Naive thymus-derived CD4-positive, alpha-beta T cell (primary cell): ENCODE measurements at regions not wholly inside any gene's neighbourhood (a gene's known extent, or its start where the extent isn't known, plus 50 kb on each side); places are given as distances from the start of the nearest gene placed in this dataset.
"Not testable (repeated sequence)": the region's sequence is repeated elsewhere in the genome, so short reads cannot be mapped to it uniquely, and the experiment has no call there.

ENCODE experiments used
- ATAC-seq: fragments of 150-1000 bp; cut with Tn5 transposase; 2 replicates; pipeline ENCODE4 v1.10.0; 2021; ENCODE audit warnings: mild to moderate bottlenecking, moderate library complexity
- CTCF ChIA-PET: fragments of 350-600 bp; sonication (Branson Sonifier 250); formaldehyde crosslinking; loops from one replicate; lab custom pipeline; 2021; ENCODE audit warnings: antibody characterized with exemption; lab: Charles Lee
- POLR2A ChIA-PET: fragments of 350-600 bp; sonication (Branson Sonifier 250); formaldehyde crosslinking; loops from one replicate; lab custom pipeline; 2021; ENCODE audit warnings: antibody characterized with exemption, inconsistent platforms; lab: Charles Lee
- DNase-seq, 9 donors: peaks; one replicate each; pipeline versions ENCODE4 v3.0.0 to v3.0.0-alpha.2; 2020 to 2022; ENCODE audit warnings: mixed read lengths in 1 of 9
- H3K27ac ChIP-seq: one replicate; pipeline ENCODE4 v1.7.0; 2013; ENCODE audit warnings: mild to moderate bottlenecking, low read depth, low read length, moderate library complexity
- H3K27me3 ChIP-seq, 2 donors: one replicate each; pipeline ENCODE4 v1.7.0; 2013; ENCODE audit warnings: low read length in 2 of 2, mild to moderate bottlenecking in 2 of 2, moderate library complexity in 2 of 2; ENCODE audit not compliant: control insufficient read depth in 2 of 2, insufficient read depth in 2 of 2
- H3K36me3 ChIP-seq, 3 experiments: 1 replicate in 2 of 3; 2 replicates in 1 of 3; pipeline ENCODE4 v1.7.0; 2013; ENCODE audit warnings: low read length in 3 of 3, mild to moderate bottlenecking in 3 of 3, moderate library complexity in 1 of 3; ENCODE audit not compliant: insufficient read depth in 3 of 3, control insufficient read depth in 2 of 3
- H3K4me1 ChIP-seq, 2 donors: one replicate each; pipeline ENCODE4 v1.7.0; 2013; ENCODE audit warnings: low read length in 2 of 2, mild to moderate bottlenecking in 2 of 2, moderate library complexity in 1 of 2; ENCODE audit not compliant: control insufficient read depth in 2 of 2, insufficient read depth in 2 of 2
- H3K4me3 ChIP-seq: 2 replicates; pipeline ENCODE4 v1.7.0; 2013; ENCODE audit warnings: mild to moderate bottlenecking, low read length
- H3K9me3 ChIP-seq, 3 experiments: 1 replicate in 2 of 3; 2 replicates in 1 of 3; pipeline ENCODE4 v1.7.0; 2013; ENCODE audit warnings: low read length in 3 of 3; ENCODE audit not compliant: control insufficient read depth in 2 of 3
- H3K27ac Mint-ChIP-seq, 9 donors: one replicate each; pipeline ENCODE4 v1.8.0; 2020 to 2022; ENCODE audit warnings: mixed read lengths in 9 of 9, mild to moderate bottlenecking in 8 of 9, moderate library complexity in 5 of 9, inconsistent platforms in 2 of 9
- H3K27me3 Mint-ChIP-seq, 5 donors: one replicate each; pipeline ENCODE4 v1.8.0; 2021 to 2022; ENCODE audit warnings: mixed read lengths in 5 of 5, mild to moderate bottlenecking in 1 of 5
- H3K36me3 Mint-ChIP-seq, 5 donors: one replicate each; pipeline ENCODE4 v1.8.0; 2020 to 2022; ENCODE audit warnings: mixed read lengths in 5 of 5, mild to moderate bottlenecking in 3 of 5, inconsistent platforms in 1 of 5
- H3K4me1 Mint-ChIP-seq, 7 donors: one replicate each; pipeline ENCODE4 v1.8.0; 2020 to 2022; ENCODE audit warnings: mixed read lengths in 7 of 7, mild to moderate bottlenecking in 3 of 7, inconsistent platforms in 1 of 7
- H3K4me3 Mint-ChIP-seq, 10 donors: one replicate each; pipeline ENCODE4 v1.8.0; 2020 to 2022; ENCODE audit warnings: mild to moderate bottlenecking in 10 of 10, mixed read lengths in 10 of 10, moderate library complexity in 6 of 10, inconsistent platforms in 2 of 10
- H3K9me3 Mint-ChIP-seq, 11 donors: one replicate each; pipeline ENCODE4 v1.8.0; 2020 to 2022; ENCODE audit warnings: mixed read lengths in 11 of 11, mild to moderate bottlenecking in 4 of 11, inconsistent platforms in 1 of 11, moderate library complexity in 1 of 11
- intact Hi-C, 2 donors: fragments of 100-400 bp; cut with micrococcal nuclease; formaldehyde crosslinking; loops; one replicate each; pipeline ENCODE4 v1.15.1; 2023

- Mint-ChIP-seq H3K4me1 (peaks cover 0 to 28% (median 4%) of the 10 kb centered on the region in 7 donors), H3K36me3 (peaks cover 0 to 13% (median 5%) of the 10 kb centered on the region in 5 donors), H3K9me3 (peaks cover 0 to 12% (median 5%) of the 10 kb centered on the region in 11 donors)
- intact Hi-C loops, H3K27me3 ChIP-seq, H3K4me3 Mint-ChIP-seq, POLR2A ChIA-PET, H3K27me3 Mint-ChIP-seq, H3K27ac Mint-ChIP-seq, DNase-seq, H3K4me3 ChIP-seq, H3K36me3 ChIP-seq, H3K4me1 ChIP-seq, H3K27ac ChIP-seq, CTCF ChIA-PET, H3K9me3 ChIP-seq, ATAC-seq: not testable (repeated sequence)
Observed at GRCh38 chr2:8610775-8611174, 71.1 kb upstream of the ID2 start.

GRCh38 chr2:8611246-8611645, 70.6 kb upstream of the ID2 start:
- no peaks in the 10 kb centered on the region for H3K4me1 ChIP-seq
- intact Hi-C loops: no loop called here
- H3K9me3 ChIP-seq: no peaks in the 10 kb centered on the region
- H3K36me3 ChIP-seq: no peaks in the 10 kb centered on the region
- peaks cover 0 to 13% (median 5%) of the 10 kb centered on the region in 5 donors for H3K36me3 Mint-ChIP-seq
- peaks cover 0 to 10% (median 0%) of the 10 kb centered on the region in 5 donors for H3K27me3 Mint-ChIP-seq
- ATAC-seq: no peak
- CTCF ChIA-PET: no interaction called here
- no peak for DNase-seq
- no peak overlapping the region for H3K4me3 Mint-ChIP-seq
- H3K27me3 ChIP-seq: no peaks in the 10 kb centered on the region
- peaks cover 0 to 12% (median 5%) of the 10 kb centered on the region in 11 donors for H3K9me3 Mint-ChIP-seq
- POLR2A ChIA-PET: no interaction called here
- H3K4me1 Mint-ChIP-seq: peaks cover 0 to 26% (median 4%) of the 10 kb centered on the region in 7 donors
- H3K4me3 ChIP-seq: no peak overlapping the region
- H3K27ac ChIP-seq: no peak overlapping the region
- H3K27ac Mint-ChIP-seq: no peak overlapping the region

GRCh38 chr2:8611700-8612099, 70.2 kb upstream of the ID2 start:
- intact Hi-C loops: no loop called here
- ChIA-PET POLR2A (no interaction called here), CTCF (no interaction called here)
- peaks cover 0 to 13% (median 5%) of the 10 kb centered on the region in 5 donors for H3K36me3 Mint-ChIP-seq
- peaks cover 0 to 12% (median 5%) of the 10 kb centered on the region in 11 donors for H3K9me3 Mint-ChIP-seq
- Histone ChIP-seq H3K4me3 (no peak overlapping the region), H3K27me3 (no peaks in the 10 kb centered on the region), H3K36me3 (no peaks in the 10 kb centered on the region), H3K27ac (no peak overlapping the region), H3K9me3 (no peaks in the 10 kb centered on the region), H3K4me1 (no peaks in the 10 kb centered on the region)
- peaks cover 0 to 26% (median 4%) of the 10 kb centered on the region in 7 donors for H3K4me1 Mint-ChIP-seq
- H3K27ac Mint-ChIP-seq: no peak overlapping the region
- H3K4me3 Mint-ChIP-seq: no peak overlapping the region
- ATAC-seq (no peak), DNase-seq (no peak)
- H3K27me3 Mint-ChIP-seq: peaks cover 0 to 12% (median 0%) of the 10 kb centered on the region in 5 donors

GRCh38 chr2:8612734-8613179, 69.1 kb upstream of the ID2 start:
- no peak for ATAC-seq
- H3K27ac ChIP-seq: no peak overlapping the region
- Mint-ChIP-seq H3K27me3 (peaks cover 0 to 12% (median 0%) of the 10 kb centered on the region in 5 donors), H3K4me1 (peaks cover 0 to 17% (median 4%) of the 10 kb centered on the region in 7 donors), H3K9me3 (peaks cover 0 to 12% (median 5%) of the 10 kb centered on the region in 11 donors), H3K27ac (no peak overlapping the region), H3K36me3 (peaks cover 0 to 13% (median 5%) of the 10 kb centered on the region in 5 donors), H3K4me3 (no peak overlapping the region)
- POLR2A ChIA-PET: no interaction called here
- CTCF ChIA-PET: no interaction called here
- intact Hi-C loops: no loop called here
- H3K4me3 ChIP-seq: no peak overlapping the region
- DNase-seq: no peak
- H3K27me3 ChIP-seq: no peaks in the 10 kb centered on the region
- H3K36me3 ChIP-seq: no peaks in the 10 kb centered on the region
- H3K9me3 ChIP-seq: no peaks in the 10 kb centered on the region
- no peaks in the 10 kb centered on the region for H3K4me1 ChIP-seq

- H3K4me3 Mint-ChIP-seq, POLR2A ChIA-PET, intact Hi-C loops: not testable (repeated sequence)
Observed at GRCh38 chr2:8613207-8613999, 68.5 kb upstream of the ID2 start.

GRCh38 chr2:8614646-8615045, 67.2 kb upstream of the ID2 start:
- no peak overlapping the region for H3K27ac ChIP-seq
- no peak overlapping the region for H3K4me3 ChIP-seq
- H3K9me3 ChIP-seq: no peaks in the 10 kb centered on the region
- Mint-ChIP-seq H3K36me3 (peaks cover 0 to 13% (median 0%) of the 10 kb centered on the region in 5 donors), H3K9me3 (peaks cover 0 to 12% (median 5%) of the 10 kb centered on the region in 11 donors), H3K27ac (no peak overlapping the region), H3K4me3 (no peak overlapping the region), H3K4me1 (peaks cover 0 to 4% (median 4%) of the 10 kb centered on the region in 7 donors), H3K27me3 (peaks cover 0 to 20% (median 0%) of the 10 kb centered on the region in 5 donors)
- H3K4me1 ChIP-seq: no peaks in the 10 kb centered on the region
- no peaks in the 10 kb centered on the region for H3K36me3 ChIP-seq
- H3K27me3 ChIP-seq: no peaks in the 10 kb centered on the region
- intact Hi-C loops: no loop called here
- no peak for ATAC-seq
- no peak for DNase-seq
- ChIA-PET CTCF (no interaction called here), POLR2A (no interaction called here)

More at GRCh38 chr2:8613207-8613999, 68.5 kb upstream of the ID2 start:
- H3K9me3 ChIP-seq, H3K4me3 ChIP-seq, H3K27ac Mint-ChIP-seq, DNase-seq, ATAC-seq, H3K4me1 ChIP-seq, H3K27me3 ChIP-seq, H3K36me3 ChIP-seq, H3K27ac ChIP-seq: not testable (repeated sequence)
- Mint-ChIP-seq H3K9me3 (peaks cover 0 to 12% (median 5%) of the 10 kb centered on the region in 11 donors), H3K36me3 (peaks cover 0 to 13% (median 5%) of the 10 kb centered on the region in 5 donors), H3K4me1 (peaks cover 0 to 13% (median 4%) of the 10 kb centered on the region in 7 donors), H3K27me3 (peaks cover 0 to 16% (median 0%) of the 10 kb centered on the region in 5 donors)
- CTCF ChIA-PET: interaction anchor here (0.6 kb wide), 1 partner anchor 47 kb away, joined by 3 read pairs; no protein-coding TSS in a partner anchor
